Suprapubic skin (tissue), 4 donors: ENCODE measurements at regions not wholly inside any gene's neighbourhood (a gene's known extent, or its start where the extent isn't known, plus 50 kb on each side); places are given as distances from the start of the nearest gene placed in this dataset.

ENCODE experiments used
- DNase-seq, 2 donors: peaks; one replicate each; pipeline ENCODE4 v3.0.0-alpha.2; 2019; ENCODE audit warnings: low spot score in 2 of 2
- H3K27ac ChIP-seq: fragments of 200-600 bp; sonication (generic); one replicate; pipeline ENCODE4 v1.5.1; 2019
- H3K27me3 ChIP-seq: fragments of 200-600 bp; sonication (generic); one replicate; pipeline ENCODE4 v1.5.1; 2019
- H3K36me3 ChIP-seq: fragments of 200-600 bp; sonication (generic); one replicate; pipeline ENCODE4 v1.5.1; 2019
- H3K4me1 ChIP-seq: fragments of 200-600 bp; sonication (generic); one replicate; pipeline ENCODE4 v1.5.1; 2019
- H3K4me3 ChIP-seq: fragments of 200-600 bp; sonication (generic); one replicate; pipeline ENCODE4 v1.5.1; 2019; ENCODE audit warnings: mild to moderate bottlenecking
- H3K9me3 ChIP-seq: fragments of 200-600 bp; sonication (generic); one replicate; pipeline ENCODE4 v1.5.1; 2019
- CTCF ChIP-seq, 2 donors: fragments of 200-600 bp in 1 of 2; fragments of 450-650 bp in 1 of 2; sonication (generic) in 1 of 2; IDR thresholded peaks; one replicate each; pipeline ENCODE4 v1.5.1; 2016 to 2019; ENCODE audit warnings: antibody characterized with exemption in 2 of 2, mild to moderate bottlenecking in 1 of 2, moderate library complexity in 1 of 2
- EP300 ChIP-seq: sonication (generic); formaldehyde crosslinking; IDR thresholded peaks from one replicate; pipeline ENCODE4 v1.6.1; 2017; ENCODE audit warnings: antibody characterized with exemption
- POLR2A ChIP-seq, 2 donors: fragments of 450-650 bp; IDR thresholded peaks; one replicate each; pipeline ENCODE4 v1.6.1; 2017; ENCODE audit warnings: antibody characterized with exemption in 2 of 2, mild to moderate bottlenecking in 2 of 2, moderate library complexity in 2 of 2
- POLR2AphosphoS5 ChIP-seq, 3 donors: sonication (generic); formaldehyde crosslinking; IDR thresholded peaks; one replicate each; pipeline ENCODE4 v1.6.1; 2017; ENCODE audit warnings: antibody characterized with exemption in 3 of 3
- WGBS: methylation state at CpG from one replicate; pipeline ENCODE4 v1.1.5; 2018; 5-methylcytosine and 5-hydroxymethylcytosine counted together

- H3K9me3 ChIP-seq, result no peaks in the 10 kb centered on the region
These were observed 73.4 kb downstream of the FOXD1 start for GRCh38 chr5:73375191-73375545.

DNA sequence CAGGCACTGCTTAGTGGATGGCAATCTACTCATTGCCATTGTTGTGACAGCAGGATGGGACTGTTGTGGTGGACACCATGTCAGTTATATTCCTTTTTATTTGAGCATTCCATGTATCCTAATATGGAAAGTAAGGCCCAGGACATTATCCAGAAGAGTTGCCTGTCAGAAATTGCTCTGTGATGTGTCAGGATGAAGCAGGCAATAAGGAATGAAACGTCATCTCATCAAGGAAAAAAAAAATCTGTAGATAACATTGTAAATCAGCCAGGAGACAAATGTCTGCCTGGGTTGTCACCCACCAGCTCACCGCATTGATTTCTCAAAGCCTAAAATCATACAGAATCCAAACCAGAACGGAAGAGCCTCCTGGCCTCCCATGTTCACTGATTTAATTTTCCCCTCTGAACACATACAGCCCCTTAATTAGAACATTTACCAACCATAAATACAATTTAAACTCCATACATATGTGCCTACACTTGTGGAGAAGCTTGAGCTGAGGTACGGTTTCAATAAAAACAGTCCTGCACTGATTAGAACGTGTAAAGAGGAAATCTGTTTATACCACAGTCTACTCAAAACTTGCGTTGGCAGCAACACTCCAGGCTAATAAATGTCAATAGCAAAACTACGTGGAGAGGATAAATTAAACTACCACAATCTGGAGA is 73.9 kb downstream of the FOXD1 start:
- peaks cover 27% of the 10 kb centered on the region for H3K27me3 ChIP-seq
- H3K4me3 ChIP-seq, result no peak overlapping the region
- 69% methylated on average over 7 of the region's 7 CpGs for WGBS
- H3K36me3 ChIP-seq, result no peaks in the 10 kb centered on the region
- TF ChIP-seq POLR2AphosphoS5 (IDR thresholded peaks at IDR 0.05) (no peak), CTCF (IDR thresholded peaks at IDR 0.05) (no peak), POLR2A (IDR thresholded peaks at IDR 0.05) (no peak), EP300 (no peak)
- no peaks in the 10 kb centered on the region for H3K4me1 ChIP-seq
- no peak for DNase-seq
- H3K9me3 ChIP-seq, result no peaks in the 10 kb centered on the region
- no peak overlapping the region for H3K27ac ChIP-seq

More at GRCh38 chr5:73375191-73375545, 73.4 kb downstream of the FOXD1 start:
- Histone ChIP-seq H3K36me3 (no peaks in the 10 kb centered on the region), H3K27me3 (peaks cover 32% of the 10 kb centered on the region), H3K27ac (no peak overlapping the region), H3K4me1 (no peaks in the 10 kb centered on the region), H3K4me3 (no peak overlapping the region)
- 96% methylated on average over 2 of the region's 2 CpGs for WGBS
- DNase-seq, result no peak
- TF ChIP-seq CTCF (IDR thresholded peaks at IDR 0.05) (no peak), EP300 (no peak), POLR2A (IDR thresholded peaks at IDR 0.05) (no peak), POLR2AphosphoS5 (IDR thresholded peaks at IDR 0.05) (no peak)

GRCh38 chr5:73373814-73374510 is 74.6 kb downstream of the FOXD1 start:
- 85% methylated on average over 3 of the region's 3 CpGs for WGBS
- no peaks in the 10 kb centered on the region for H3K4me1 ChIP-seq

DNA sequence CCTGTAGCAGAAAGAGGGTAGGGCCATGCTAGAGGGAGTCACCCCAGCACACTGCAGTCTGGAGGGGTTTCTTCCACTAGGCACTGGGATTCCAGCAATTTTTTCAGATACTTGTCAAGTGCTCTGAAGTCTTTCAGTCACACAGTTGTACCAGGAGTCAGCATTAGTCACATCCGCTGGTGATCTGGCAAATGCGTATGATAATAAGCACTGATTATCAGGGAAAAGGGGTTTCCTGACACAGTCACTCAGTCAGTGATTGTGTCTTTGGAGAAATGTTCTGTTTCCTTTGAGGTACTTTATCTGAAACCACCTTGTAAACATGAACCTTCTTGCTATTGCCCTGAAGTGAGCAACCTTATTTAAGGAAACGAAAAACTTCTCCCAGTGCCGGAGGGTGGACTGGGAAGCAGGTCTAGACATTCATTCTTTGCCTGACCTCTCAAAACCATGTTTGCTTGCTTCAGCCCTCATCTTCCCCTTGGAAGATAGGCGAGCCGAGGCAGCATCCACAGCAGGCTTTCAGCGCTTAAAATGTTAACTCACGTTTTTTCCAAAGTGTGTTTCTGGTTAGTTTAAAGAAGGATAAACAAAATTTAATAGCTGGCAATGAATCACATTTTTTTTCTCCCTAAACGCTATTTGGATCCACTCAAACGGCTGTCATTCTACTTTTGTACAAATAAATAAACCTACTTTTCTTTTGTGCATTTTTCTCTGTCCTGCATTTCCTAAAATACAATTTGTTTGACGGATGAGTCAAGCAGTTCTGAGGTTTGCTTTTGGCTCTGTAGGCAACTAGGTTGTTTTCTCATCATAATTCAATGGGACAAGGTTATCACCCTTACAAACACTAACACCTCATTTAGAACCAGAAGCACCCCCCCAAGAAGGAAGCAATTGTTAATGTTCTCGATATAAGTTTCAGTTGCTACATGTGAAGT is 77.7 kb downstream of the FOXD1 start:
- DNase-seq, result no peak
- Histone ChIP-seq H3K4me1 (no peaks in the 10 kb centered on the region), H3K4me3 (no peak overlapping the region), H3K27me3 (peaks cover 13% of the 10 kb centered on the region), H3K9me3 (no peaks in the 10 kb centered on the region), H3K36me3 (no peaks in the 10 kb centered on the region), H3K27ac (no peak overlapping the region)
- no peak for TF ChIP-seq POLR2A (IDR thresholded peaks at IDR 0.05)
- no peak for TF ChIP-seq CTCF (IDR thresholded peaks at IDR 0.05)
- no peak for TF ChIP-seq POLR2AphosphoS5 (IDR thresholded peaks at IDR 0.05)
- no peak for TF ChIP-seq EP300
- WGBS, result 48% methylated on average over 12 of the region's 12 CpGs

More at GRCh38 chr5:73373814-73374510, 74.6 kb downstream of the FOXD1 start:
- Histone ChIP-seq H3K9me3 (no peaks in the 10 kb centered on the region), H3K4me3 (no peak overlapping the region), H3K36me3 (no peaks in the 10 kb centered on the region), H3K27ac (no peak overlapping the region), H3K27me3 (peaks cover 21% of the 10 kb centered on the region)
- no peak for DNase-seq
- no peak for TF ChIP-seq EP300
- no peak for TF ChIP-seq CTCF (IDR thresholded peaks at IDR 0.05)
- no peak for TF ChIP-seq POLR2A (IDR thresholded peaks at IDR 0.05)
- no peak for TF ChIP-seq POLR2AphosphoS5 (IDR thresholded peaks at IDR 0.05)
